VCaP (cell line): ENCODE measurements at regions not wholly inside any gene's neighbourhood (a gene's known extent, or its start where the extent isn't known, plus 50 kb on each side); places are given as distances from the start of the nearest gene placed in this dataset.

ENCODE experiments used
- H3K27ac ChIP-seq: fragments of 450-650 bp; 2 replicates; pipeline ENCODE4 v1.5.1; 2017
- TF ChIP-seq, protein P1 (sequence below): fragments of 450-650 bp; conservative IDR thresholded peaks from 2 replicates; pipeline ENCODE4 v1.5.1; 2017; ENCODE audit warnings: mild to moderate bottlenecking, moderate library complexity

DNA sequence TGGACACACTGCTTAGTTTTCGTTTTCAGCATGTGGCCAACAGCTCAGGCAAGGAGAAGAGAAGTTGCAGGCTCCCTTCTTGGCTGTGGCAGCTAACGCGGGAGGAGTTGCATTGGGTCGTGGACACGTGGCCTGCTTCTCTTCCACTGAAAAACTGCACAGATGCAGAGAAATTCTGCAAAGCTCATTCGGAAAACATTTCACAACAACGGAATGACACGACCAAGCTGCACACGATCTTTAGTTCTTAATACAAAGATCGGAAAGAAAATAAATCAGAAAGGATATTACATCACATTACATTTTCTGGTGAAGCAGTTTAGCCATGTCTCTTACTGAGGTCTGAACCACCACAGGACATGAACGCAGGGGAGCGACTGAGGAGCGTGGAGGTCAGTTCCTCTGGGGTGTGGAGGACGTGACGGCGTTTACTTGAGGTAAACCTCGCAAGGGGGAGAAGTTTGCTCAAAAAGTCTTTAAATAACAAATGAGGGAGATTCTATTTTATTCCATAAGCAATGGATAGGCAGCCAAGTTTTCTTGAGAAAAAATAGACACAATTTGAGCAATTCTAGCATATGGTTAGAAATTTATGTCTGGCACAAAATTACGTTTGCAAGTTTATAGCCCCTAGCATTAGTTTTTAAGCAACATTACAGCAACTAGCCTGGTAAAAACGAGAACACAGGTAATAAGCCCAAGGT lies 178.3 kb downstream of the THBS2 start:
- TF ChIP-seq, protein P1, sequence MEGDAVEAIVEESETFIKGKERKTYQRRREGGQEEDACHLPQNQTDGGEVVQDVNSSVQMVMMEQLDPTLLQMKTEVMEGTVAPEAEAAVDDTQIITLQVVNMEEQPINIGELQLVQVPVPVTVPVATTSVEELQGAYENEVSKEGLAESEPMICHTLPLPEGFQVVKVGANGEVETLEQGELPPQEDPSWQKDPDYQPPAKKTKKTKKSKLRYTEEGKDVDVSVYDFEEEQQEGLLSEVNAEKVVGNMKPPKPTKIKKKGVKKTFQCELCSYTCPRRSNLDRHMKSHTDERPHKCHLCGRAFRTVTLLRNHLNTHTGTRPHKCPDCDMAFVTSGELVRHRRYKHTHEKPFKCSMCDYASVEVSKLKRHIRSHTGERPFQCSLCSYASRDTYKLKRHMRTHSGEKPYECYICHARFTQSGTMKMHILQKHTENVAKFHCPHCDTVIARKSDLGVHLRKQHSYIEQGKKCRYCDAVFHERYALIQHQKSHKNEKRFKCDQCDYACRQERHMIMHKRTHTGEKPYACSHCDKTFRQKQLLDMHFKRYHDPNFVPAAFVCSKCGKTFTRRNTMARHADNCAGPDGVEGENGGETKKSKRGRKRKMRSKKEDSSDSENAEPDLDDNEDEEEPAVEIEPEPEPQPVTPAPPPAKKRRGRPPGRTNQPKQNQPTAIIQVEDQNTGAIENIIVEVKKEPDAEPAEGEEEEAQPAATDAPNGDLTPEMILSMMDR = no peak
- H3K27ac ChIP-seq = no peak overlapping the region

DNA sequence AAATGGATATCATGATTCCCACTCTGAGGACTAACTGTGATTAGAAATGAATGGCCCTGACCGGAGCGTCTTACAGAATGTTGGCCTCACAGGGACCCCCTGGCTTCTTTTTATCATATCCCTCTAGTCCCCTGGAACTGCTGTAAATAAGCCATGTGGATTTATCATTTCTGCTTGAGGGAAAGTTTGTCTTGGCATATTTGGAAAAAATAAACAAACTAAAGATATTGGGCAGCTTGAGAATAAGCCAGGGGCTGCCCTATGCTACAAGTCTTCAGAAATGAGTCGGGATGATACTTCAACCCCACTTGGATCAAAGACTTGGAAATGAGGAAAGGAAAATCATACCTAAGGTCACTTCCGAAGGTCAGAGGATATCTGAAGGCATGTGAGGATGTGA lies 179.1 kb downstream of the THBS2 start:
- no peak overlapping the region for H3K27ac ChIP-seq
- TF ChIP-seq, protein P1 = no peak

DNA sequence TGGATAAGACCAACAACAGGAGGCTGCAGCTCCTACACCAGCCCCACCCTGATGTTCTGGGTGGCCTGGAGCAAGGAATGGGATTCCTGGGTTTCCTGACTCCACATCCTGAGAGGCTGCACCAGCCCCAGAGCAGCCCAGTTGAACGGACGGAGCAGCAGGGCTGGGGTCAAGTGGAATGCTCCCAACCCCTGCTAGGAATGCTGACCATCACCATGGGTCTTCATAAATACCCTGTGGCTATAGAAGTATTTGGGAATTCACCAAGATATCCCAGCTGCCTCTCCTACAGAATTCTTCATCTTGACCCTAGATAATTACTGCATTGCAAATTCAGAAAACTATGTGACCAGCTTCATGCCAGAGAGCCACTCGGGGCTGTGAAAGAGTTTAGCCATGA lies 180.3 kb downstream of the THBS2 start:
- TF ChIP-seq, protein P1 = no peak
- H3K27ac ChIP-seq = no peak overlapping the region

DNA sequence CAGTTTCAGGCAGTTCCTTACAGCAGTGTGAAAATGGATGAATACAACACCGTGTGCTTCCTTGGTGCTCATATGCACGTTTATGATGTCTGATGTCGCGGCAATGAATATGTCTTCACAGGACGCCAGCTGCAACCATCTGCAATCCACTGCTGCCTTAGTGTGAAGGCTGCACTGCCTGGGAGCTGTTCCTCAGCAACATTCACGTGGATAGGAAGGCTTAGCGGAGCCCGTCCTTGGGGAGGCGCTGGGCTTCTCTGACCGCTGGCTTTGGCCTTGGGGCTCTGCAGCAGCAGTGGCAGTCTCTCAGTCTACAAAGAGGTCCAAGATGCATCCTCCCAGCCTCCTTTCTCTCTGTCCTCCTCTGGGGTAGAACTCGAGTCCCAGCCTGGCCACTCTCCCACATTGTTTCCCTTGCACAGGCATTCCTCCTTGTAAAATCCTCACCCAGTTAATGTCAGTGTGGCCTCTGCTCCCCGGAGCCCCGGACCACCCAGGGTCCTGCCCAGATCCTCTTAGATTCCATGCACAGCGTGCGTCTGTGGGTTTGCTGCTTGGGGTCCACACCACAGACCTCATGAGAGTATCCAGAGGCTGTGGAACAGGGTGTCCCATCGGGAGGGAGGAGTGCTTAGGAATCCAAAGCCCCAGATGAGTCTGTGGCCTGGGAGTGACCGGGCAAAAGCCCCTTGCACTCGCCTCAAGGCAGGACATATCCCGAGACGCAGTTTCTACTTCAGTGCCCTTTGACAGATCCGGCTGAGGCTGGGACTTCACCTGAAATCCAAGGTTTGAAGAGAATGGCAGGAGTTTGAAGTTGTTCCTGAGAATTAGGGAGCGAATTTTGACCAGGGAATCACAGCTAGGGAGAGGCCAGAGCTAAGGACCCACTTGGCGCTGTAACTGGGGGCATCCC lies 181.3 kb downstream of the THBS2 start:
- H3K27ac ChIP-seq = no peak overlapping the region
- TF ChIP-seq, protein P1 = no peak

DNA sequence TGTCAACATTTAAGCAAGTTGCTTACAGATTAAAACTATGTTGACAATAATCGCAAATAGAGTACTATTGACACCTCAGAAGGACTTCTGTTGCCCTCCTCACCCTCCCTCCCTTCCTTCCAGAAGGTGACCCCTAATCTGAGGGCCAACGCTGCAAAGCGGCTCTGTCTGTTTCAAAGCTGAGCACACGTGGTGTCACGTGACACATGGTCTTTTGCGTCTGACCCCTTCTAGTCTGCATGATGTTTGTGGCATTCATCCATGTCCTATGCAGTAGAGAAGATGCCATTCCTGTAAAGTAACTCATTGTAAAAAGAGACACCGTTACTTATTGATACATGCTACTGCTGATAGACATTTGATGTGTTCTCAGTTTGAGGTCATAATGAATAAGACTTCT lies 182.3 kb downstream of the THBS2 start:
- no peak overlapping the region for H3K27ac ChIP-seq
- TF ChIP-seq, protein P1 = no peak

DNA sequence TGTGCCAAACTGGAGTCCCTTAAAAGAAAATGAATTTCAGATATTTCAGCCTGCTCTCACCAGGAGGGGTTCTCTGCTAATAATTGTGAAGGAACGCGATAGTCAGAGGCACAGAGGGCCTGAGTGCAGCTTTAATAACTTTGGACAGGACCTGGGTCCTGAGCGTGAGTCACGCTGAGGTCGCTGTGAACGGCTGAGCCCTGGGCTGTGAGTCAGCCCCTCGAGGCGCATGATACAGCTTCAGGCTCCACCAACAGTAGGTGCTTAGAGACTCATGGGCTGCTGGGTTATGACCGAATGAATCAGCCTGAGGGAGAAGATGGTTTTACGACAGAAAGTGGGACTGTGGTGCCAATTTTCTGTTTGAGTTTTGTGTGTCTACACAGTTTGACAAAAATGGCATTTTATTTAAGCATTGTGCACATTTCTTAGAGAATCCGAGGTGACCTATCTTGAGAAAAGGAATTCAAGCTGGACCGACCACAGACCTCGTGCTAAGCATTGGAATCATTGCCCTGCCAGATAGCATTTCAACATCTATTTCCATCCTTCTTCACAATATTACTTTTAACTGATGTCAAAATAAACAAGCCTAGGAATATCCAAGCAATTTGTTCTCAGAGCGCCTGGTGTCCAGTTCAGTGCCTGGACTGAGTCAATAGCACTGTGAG lies 183.0 kb downstream of the THBS2 start:
- TF ChIP-seq, protein P1 = no peak
- no peak overlapping the region for H3K27ac ChIP-seq

DNA sequence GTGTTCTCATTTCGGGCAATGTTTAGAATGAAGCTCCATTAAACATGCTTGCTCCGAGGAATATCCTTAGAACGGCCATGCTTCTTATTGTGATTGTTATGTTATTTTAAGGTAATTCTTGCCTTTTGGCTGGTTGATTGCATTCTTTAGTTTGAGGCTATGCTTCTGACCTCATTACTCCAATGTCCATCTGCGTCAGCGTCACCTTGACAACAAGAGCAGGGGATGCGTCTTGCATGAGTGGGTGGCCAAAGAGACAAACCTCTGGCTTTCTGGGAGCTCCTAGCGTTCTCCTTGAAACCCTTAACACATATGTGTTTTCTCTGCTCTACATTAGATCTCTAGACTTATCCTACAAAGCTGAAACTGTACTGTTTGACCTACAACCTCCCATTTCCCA lies 184.3 kb downstream of the THBS2 start:
- H3K27ac ChIP-seq = no peak overlapping the region
- TF ChIP-seq, protein P1 = no peak
